OCI-LY7 (cell line): ENCODE measurements at regions not wholly inside any gene's neighbourhood (a gene's known extent, or its start where the extent isn't known, plus 50 kb on each side); places are given as distances from the start of the nearest gene placed in this dataset.

Source experiments
- CTCF ChIP-seq: fragments of 200-600 bp; sonication (generic); conservative IDR thresholded peaks from 2 replicates; pipeline ENCODE4 v1.5.1; 2014; ENCODE audit warnings: mild to moderate bottlenecking, antibody characterized with exemption, low read length, moderate library complexity, mixed read lengths
- EZH2phosphoT487 ChIP-seq: fragments of 200-600 bp; sonication (generic); IDR thresholded peaks from 2 replicates; pipeline ENCODE4 v1.6.1; 2018; ENCODE audit warnings: low read depth, borderline replicate concordance, mild to moderate bottlenecking, mixed run types, antibody characterized with exemption, low read length, moderate library complexity, mixed read lengths

DNA sequence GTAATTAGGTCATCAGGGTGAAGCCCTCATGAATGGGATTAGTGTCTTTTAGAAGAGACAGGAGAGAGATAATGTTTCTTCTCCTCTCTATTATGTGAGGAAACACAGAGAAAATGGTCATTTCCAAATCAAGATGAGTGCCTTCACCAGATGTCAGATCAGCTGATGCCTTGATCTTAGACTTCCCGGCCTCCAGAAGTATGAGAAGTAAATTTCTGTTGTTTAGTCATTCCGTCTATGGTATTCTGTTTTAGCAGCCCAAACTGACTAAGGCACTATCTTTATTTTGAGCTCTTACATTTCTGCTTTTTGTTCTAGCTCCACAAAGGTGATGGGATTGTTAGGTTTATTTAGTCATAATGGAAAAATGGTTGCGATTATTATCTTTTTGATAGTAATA is 273.2 kb upstream of the GADL1 start:
- TF ChIP-seq CTCF: no peak
- TF ChIP-seq EZH2phosphoT487: no peak
